SK-N-SH (cell line): ENCODE measurements at regions not wholly inside any gene's neighbourhood (a gene's known extent, or its start where the extent isn't known, plus 50 kb on each side); places are given as distances from the start of the nearest gene placed in this dataset.

ENCODE experiments used
- CTCF ChIA-PET: fragments of 300-600, 350-600 bp; formaldehyde crosslinking; extraction: SDS; loops from one replicate; lab custom pipeline; 2021; lab: Yijun Ruan, JAX
- POLR2A ChIA-PET: fragments of 350-600 bp; sonication (Branson Sonifier 250); formaldehyde crosslinking; extraction: SDS; loops from one replicate; lab custom pipeline; 2020; ENCODE audit warnings: antibody characterized with exemption, inconsistent platforms; lab: Yijun Ruan, JAX
- DNase-seq: peaks from one replicate; pipeline ENCODE4 v3.0.0; 2012
- H2AFZ ChIP-seq: fragments of 200-600 bp; sonication (generic); 2 replicates; pipeline ENCODE4 v1.8.1; 2016; ENCODE audit warnings: antibody characterized with exemption, mild to moderate bottlenecking, low read depth
- H3F3A ChIP-seq: fragments of 200-600 bp; sonication (generic); replicated peaks from 2 replicates; pipeline ENCODE3; 2016; ENCODE audit warnings: antibody characterized with exemption, mild to moderate bottlenecking; ENCODE audit not compliant: insufficient read depth
- H3K27ac ChIP-seq, 2 experiments: fragments of 200-500 bp in 1 of 2; fragments of 200-600 bp in 1 of 2; sonication (Bioruptor generic) in 1 of 2; sonication (generic), shearing (Covaris generic) in 1 of 2; 2 replicates each; pipeline versions ENCODE4 v1.5.1 to v1.6.1; 2014 to 2016; ENCODE audit warnings: low read depth in 2 of 2, inconsistent platforms in 1 of 2, low read length in 1 of 2, mild to moderate bottlenecking in 1 of 2, mixed read lengths in 1 of 2
- H3K27me3 ChIP-seq: fragments of 200-600 bp; sonication (generic), shearing (Covaris generic); 2 replicates; pipeline ENCODE4 v1.6.1; 2016; ENCODE audit warnings: mixed run types; ENCODE audit not compliant: insufficient read depth
- H3K36me3 ChIP-seq, 2 experiments: fragments of 200-500 bp in 1 of 2; fragments of 200-600 bp in 1 of 2; sonication (Bioruptor generic) in 1 of 2; sonication (generic) in 1 of 2; replicated peaks in 1 of 2; 2 replicates each; pipeline versions ENCODE3 to v1.5.1; 2014 to 2016; ENCODE audit warnings: low read length in 1 of 2, mild to moderate bottlenecking in 1 of 2; ENCODE audit not compliant: insufficient read depth in 2 of 2, control insufficient read depth in 1 of 2
- H3K4me1 ChIP-seq, 2 experiments: fragments of 200-500 bp in 1 of 2; fragments of 200-600 bp in 1 of 2; sonication (Bioruptor generic) in 1 of 2; sonication (generic), shearing (Covaris generic) in 1 of 2; 2 replicates each; pipeline versions ENCODE4 v1.5.1 to v1.6.1; 2014 to 2016; ENCODE audit warnings: low read depth in 1 of 2, low read length in 1 of 2, mixed run types in 1 of 2; ENCODE audit not compliant: insufficient read depth in 2 of 2, control insufficient read depth in 1 of 2
- H3K4me2 ChIP-seq: fragments of 200-600 bp; sonication (generic), shearing (Covaris generic); 2 replicates; pipeline ENCODE4 v1.6.1; 2017; ENCODE audit warnings: mixed run types
- H3K4me3 ChIP-seq, 2 experiments: fragments of 200-500 bp in 1 of 2; fragments of 200-600 bp in 1 of 2; sonication (Bioruptor generic) in 1 of 2; sonication (generic), shearing (Covaris generic) in 1 of 2; 2 replicates each; pipeline versions ENCODE4 v1.5.1 to v1.8.1; 2014 to 2016; ENCODE audit warnings: low read depth in 2 of 2, inconsistent platforms in 1 of 2, low read length in 1 of 2, mild to moderate bottlenecking in 1 of 2, mixed read lengths in 1 of 2, moderate library complexity in 1 of 2
- H3K79me2 ChIP-seq: fragments of 200-600 bp; sonication (generic); 2 replicates; pipeline ENCODE4 v1.8.1; 2017; ENCODE audit warnings: mild to moderate bottlenecking; ENCODE audit not compliant: insufficient read depth
- H3K9ac ChIP-seq: fragments of 200-600 bp; sonication (generic); 2 replicates; pipeline ENCODE4 v1.6.1; 2017; ENCODE audit warnings: mixed run types
- H3K9me2 ChIP-seq: fragments of 200-600 bp; sonication (generic); 2 replicates; pipeline ENCODE4 v1.6.1; 2017; ENCODE audit warnings: mixed run types
- H3K9me3 ChIP-seq: fragments of 200-600 bp; sonication (generic); 2 replicates; pipeline ENCODE4 v1.6.1; 2017; ENCODE audit warnings: mixed run types, mild to moderate bottlenecking, moderate library complexity
- H4K20me1 ChIP-seq: fragments of 200-600 bp; sonication (generic); 2 replicates; pipeline ENCODE4 v1.6.1; 2017; ENCODE audit warnings: mild to moderate bottlenecking, mixed run types; ENCODE audit not compliant: insufficient read depth
- EP300 ChIP-seq, 2 experiments: IDR thresholded peaks; 2 replicates each; pipeline versions ENCODE4 v1.4.0 to v1.6.1; 2012; ENCODE audit warnings: borderline replicate concordance in 1 of 2, low read depth in 1 of 2, low read length in 1 of 2
- JUND ChIP-seq: IDR thresholded peaks from 2 replicates; pipeline ENCODE4 v1.4.0; 2012
- NFIC ChIP-seq: IDR thresholded peaks from 2 replicates; pipeline ENCODE4 v1.4.0; 2012; ENCODE audit warnings: borderline replicate concordance
- RAD21 ChIP-seq: IDR thresholded peaks from 2 replicates; pipeline ENCODE4 v1.6.1; 2012; ENCODE audit warnings: mild to moderate bottlenecking, low read length
- TAF1 ChIP-seq: IDR thresholded peaks from 2 replicates; pipeline ENCODE4 v1.6.1; 2012; ENCODE audit warnings: low read depth, mild to moderate bottlenecking, low read length, moderate library complexity, borderline replicate concordance
- TCF12 ChIP-seq: IDR thresholded peaks from 2 replicates; pipeline ENCODE4 v1.4.0; 2012
- WGBS: methylation state at CpG from one replicate; pipeline ENCODE4 v1.1.6; 2017; ENCODE audit warnings: low lambda C conversion rate; 5-methylcytosine and 5-hydroxymethylcytosine counted together
- TF ChIP-seq, protein P1 (sequence below): IDR thresholded peaks from 2 replicates; pipeline ENCODE4 v1.6.1; 2012; ENCODE audit warnings: mild to moderate bottlenecking, low read depth, low read length, moderate library complexity
- TF ChIP-seq, protein P2 (sequence below): fragments of 200-600 bp; sonication (generic); IDR thresholded peaks from 2 replicates; pipeline ENCODE4 v1.6.1; 2017; ENCODE audit warnings: antibody characterized with exemption, mild to moderate bottlenecking, moderate library complexity
- TF ChIP-seq, protein P3 (sequence below): IDR thresholded peaks from 2 replicates; pipeline ENCODE4 v1.4.0; 2012; ENCODE audit warnings: low read depth, borderline replicate concordance

DNA sequence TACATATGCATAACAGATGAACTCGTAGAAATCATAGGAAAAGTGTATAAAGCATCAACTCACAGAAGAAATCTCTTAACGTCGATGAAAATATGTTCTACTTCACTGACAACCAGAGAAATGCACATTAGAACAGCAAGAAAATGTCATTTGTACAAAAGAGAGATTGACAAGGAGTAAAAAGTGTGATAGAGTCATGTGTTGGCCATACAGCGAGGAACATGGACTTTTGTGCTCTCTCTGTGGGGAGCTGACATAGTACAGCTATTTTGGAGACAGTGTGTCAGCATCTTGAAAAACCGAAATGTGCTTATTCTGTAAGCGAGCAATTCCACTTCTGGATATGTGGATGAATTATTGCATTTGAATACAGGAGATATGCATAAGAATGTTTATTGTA, 477.9 kb downstream of the ICE1 start:
- H3K9me3 ChIP-seq, result peaks cover 5% of the 10 kb centered on the region
- no peak overlapping the region for H3K4me2 ChIP-seq
- no peak overlapping the region for H3K4me3 ChIP-seq
- no peak overlapping the region for H2AFZ ChIP-seq
- no peak overlapping the region for H3K27ac ChIP-seq
- DNase-seq, result no peak
- H3K36me3 ChIP-seq, result no peaks in the 10 kb centered on the region
- no peaks in the 10 kb centered on the region for H3K9me2 ChIP-seq
- H3K79me2 ChIP-seq, result no peaks in the 10 kb centered on the region
- no peaks in the 10 kb centered on the region for H3F3A ChIP-seq
- POLR2A ChIA-PET, result no interaction called here
- H3K4me1 ChIP-seq, result peaks cover 0 to 6% of the 10 kb centered on the region in 2 experiments; a peak in 1 of 4 replicates
- H3K9ac ChIP-seq, result no peak overlapping the region
- H3K27me3 ChIP-seq, result no peaks in the 10 kb centered on the region
- CTCF ChIA-PET, result no interaction called here
- 40% methylated on average over 6 of the region's 6 CpGs for WGBS
- TF ChIP-seq NFIC, result no peak
- TF ChIP-seq, protein P1, sequence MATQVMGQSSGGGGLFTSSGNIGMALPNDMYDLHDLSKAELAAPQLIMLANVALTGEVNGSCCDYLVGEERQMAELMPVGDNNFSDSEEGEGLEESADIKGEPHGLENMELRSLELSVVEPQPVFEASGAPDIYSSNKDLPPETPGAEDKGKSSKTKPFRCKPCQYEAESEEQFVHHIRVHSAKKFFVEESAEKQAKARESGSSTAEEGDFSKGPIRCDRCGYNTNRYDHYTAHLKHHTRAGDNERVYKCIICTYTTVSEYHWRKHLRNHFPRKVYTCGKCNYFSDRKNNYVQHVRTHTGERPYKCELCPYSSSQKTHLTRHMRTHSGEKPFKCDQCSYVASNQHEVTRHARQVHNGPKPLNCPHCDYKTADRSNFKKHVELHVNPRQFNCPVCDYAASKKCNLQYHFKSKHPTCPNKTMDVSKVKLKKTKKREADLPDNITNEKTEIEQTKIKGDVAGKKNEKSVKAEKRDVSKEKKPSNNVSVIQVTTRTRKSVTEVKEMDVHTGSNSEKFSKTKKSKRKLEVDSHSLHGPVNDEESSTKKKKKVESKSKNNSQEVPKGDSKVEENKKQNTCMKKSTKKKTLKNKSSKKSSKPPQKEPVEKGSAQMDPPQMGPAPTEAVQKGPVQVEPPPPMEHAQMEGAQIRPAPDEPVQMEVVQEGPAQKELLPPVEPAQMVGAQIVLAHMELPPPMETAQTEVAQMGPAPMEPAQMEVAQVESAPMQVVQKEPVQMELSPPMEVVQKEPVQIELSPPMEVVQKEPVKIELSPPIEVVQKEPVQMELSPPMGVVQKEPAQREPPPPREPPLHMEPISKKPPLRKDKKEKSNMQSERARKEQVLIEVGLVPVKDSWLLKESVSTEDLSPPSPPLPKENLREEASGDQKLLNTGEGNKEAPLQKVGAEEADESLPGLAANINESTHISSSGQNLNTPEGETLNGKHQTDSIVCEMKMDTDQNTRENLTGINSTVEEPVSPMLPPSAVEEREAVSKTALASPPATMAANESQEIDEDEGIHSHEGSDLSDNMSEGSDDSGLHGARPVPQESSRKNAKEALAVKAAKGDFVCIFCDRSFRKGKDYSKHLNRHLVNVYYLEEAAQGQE, result no peak
- TF ChIP-seq, protein P2, sequence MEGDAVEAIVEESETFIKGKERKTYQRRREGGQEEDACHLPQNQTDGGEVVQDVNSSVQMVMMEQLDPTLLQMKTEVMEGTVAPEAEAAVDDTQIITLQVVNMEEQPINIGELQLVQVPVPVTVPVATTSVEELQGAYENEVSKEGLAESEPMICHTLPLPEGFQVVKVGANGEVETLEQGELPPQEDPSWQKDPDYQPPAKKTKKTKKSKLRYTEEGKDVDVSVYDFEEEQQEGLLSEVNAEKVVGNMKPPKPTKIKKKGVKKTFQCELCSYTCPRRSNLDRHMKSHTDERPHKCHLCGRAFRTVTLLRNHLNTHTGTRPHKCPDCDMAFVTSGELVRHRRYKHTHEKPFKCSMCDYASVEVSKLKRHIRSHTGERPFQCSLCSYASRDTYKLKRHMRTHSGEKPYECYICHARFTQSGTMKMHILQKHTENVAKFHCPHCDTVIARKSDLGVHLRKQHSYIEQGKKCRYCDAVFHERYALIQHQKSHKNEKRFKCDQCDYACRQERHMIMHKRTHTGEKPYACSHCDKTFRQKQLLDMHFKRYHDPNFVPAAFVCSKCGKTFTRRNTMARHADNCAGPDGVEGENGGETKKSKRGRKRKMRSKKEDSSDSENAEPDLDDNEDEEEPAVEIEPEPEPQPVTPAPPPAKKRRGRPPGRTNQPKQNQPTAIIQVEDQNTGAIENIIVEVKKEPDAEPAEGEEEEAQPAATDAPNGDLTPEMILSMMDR, result no peak
- TF ChIP-seq, protein P3, sequence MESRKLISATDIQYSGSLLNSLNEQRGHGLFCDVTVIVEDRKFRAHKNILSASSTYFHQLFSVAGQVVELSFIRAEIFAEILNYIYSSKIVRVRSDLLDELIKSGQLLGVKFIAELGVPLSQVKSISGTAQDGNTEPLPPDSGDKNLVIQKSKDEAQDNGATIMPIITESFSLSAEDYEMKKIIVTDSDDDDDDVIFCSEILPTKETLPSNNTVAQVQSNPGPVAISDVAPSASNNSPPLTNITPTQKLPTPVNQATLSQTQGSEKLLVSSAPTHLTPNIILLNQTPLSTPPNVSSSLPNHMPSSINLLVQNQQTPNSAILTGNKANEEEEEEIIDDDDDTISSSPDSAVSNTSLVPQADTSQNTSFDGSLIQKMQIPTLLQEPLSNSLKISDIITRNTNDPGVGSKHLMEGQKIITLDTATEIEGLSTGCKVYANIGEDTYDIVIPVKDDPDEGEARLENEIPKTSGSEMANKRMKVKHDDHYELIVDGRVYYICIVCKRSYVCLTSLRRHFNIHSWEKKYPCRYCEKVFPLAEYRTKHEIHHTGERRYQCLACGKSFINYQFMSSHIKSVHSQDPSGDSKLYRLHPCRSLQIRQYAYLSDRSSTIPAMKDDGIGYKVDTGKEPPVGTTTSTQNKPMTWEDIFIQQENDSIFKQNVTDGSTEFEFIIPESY, result no peak
- no peak for TF ChIP-seq EP300 (IDR thresholded peaks at IDR 0.05; ENCODE audit: borderline replicate concordance in 1 of 2, low read depth in 1 of 2, low read length in 1 of 2)
- no peak for TF ChIP-seq RAD21
- H4K20me1 ChIP-seq, result no peaks in the 10 kb centered on the region

DNA sequence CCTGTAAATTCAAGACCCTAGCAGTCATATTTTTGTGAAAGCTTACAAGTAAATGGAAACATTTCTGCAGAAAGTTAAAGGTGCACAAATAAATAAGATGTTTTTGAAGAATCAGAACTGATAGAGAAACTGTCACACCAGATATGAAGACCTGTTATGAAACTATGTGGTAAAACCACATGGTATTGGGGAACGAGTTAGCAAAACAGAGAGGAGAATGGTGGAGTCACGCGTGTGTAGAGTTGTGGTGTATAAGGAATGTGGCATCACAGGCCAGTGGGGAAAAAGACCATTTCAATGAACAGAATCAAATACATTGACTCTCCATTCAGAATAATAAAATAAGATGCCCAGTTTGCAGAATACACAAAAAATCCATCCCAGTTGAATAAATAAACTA, 477.2 kb downstream of the ICE1 start:
- Histone ChIP-seq H4K20me1 (no peaks in the 10 kb centered on the region), H3K27ac (no peak overlapping the region), H3K9me2 (no peaks in the 10 kb centered on the region), H3K9ac (no peak overlapping the region), H3K79me2 (no peaks in the 10 kb centered on the region), H3F3A (no peaks in the 10 kb centered on the region), H3K36me3 (no peaks in the 10 kb centered on the region), H3K4me3 (no peak overlapping the region), H3K27me3 (no peaks in the 10 kb centered on the region), H2AFZ (no peak overlapping the region), H3K4me1 (peaks cover 0 to under 1% of the 10 kb centered on the region in 2 experiments; a peak in 1 of 4 replicates), H3K9me3 (peaks cover 5% of the 10 kb centered on the region), H3K4me2 (no peak overlapping the region)
- 37% methylated on average over 3 of the region's 3 CpGs for WGBS
- CTCF ChIA-PET, result no interaction called here
- TF ChIP-seq TCF12, result no peak
- no peak for TF ChIP-seq JUND
- no peak for TF ChIP-seq TAF1
- TF ChIP-seq, protein P2, result no peak
- POLR2A ChIA-PET, result no interaction called here
- no peak for DNase-seq
